ENCODE measurements at regions not wholly inside any gene's neighbourhood (a gene's known extent, or its start where the extent isn't known, plus 50 kb on each side); places are given as distances from the start of the nearest gene placed in this dataset.
"Not testable (repeated sequence)": the region's sequence is repeated elsewhere in the genome, so short reads cannot be mapped to it uniquely, and the experiment has no call there.

- DNase-seq: not testable (repeated sequence)
Measured at GRCh38 chr7:76971201-76971600, 61.0 kb downstream of the SPDYE17 start.

- DNase-seq: not testable (repeated sequence)
Measured at GRCh38 chr7:76969892-76970291, 62.3 kb downstream of the SPDYE17 start.

GRCh38 chr7:76965731-76966548, 66.2 kb downstream of the SPDYE17 start:
- DNase-seq: not testable (repeated sequence)

GRCh38 chr7:76964050-76964449, 68.1 kb downstream of the SPDYE17 start:
- DNase-seq: not testable (repeated sequence)

- DNase-seq: not testable (repeated sequence)
Measured at GRCh38 chr7:76963061-76963460, 69.1 kb downstream of the SPDYE17 start.

- not testable (repeated sequence) for DNase-seq
Measured at GRCh38 chr7:76960400-76960986, 71.7 kb downstream of the SPDYE17 start.

GRCh38 chr7:76959573-76960399, 72.4 kb downstream of the SPDYE17 start:
- not testable (repeated sequence) for DNase-seq

GRCh38 chr7:76956531-76956930, 75.6 kb downstream of the SPDYE17 start:
- DNase-seq: not testable (repeated sequence)

GRCh38 chr7:76955124-76955523, 77.0 kb downstream of the SPDYE17 start:
- DNase-seq: not testable (repeated sequence)

- DNase-seq: not testable (repeated sequence)
Measured at GRCh38 chr7:76944603-76945002, 87.6 kb downstream of the SPDYE17 start.

GRCh38 chr7:76941809-76942765, 90.1 kb downstream of the SPDYE17 start:
- DNase-seq: not testable (repeated sequence)

- not testable (repeated sequence) for DNase-seq
Measured at GRCh38 chr7:76937781-76938180, 94.4 kb downstream of the SPDYE17 start.

GRCh38 chr7:76937330-76937729, 94.8 kb downstream of the SPDYE17 start:
- DNase-seq: not testable (repeated sequence)

- not testable (repeated sequence) for DNase-seq
Measured at GRCh38 chr7:76936346-76936745, 95.8 kb downstream of the SPDYE17 start.

GRCh38 chr7:76934711-76935110, 97.5 kb downstream of the SPDYE17 start:
- not testable (repeated sequence) for DNase-seq

- not testable (repeated sequence) for DNase-seq
Measured at GRCh38 chr7:76932957-76933356, 99.2 kb downstream of the SPDYE17 start.

- not testable (repeated sequence) for DNase-seq
Measured at GRCh38 chr7:76931441-76931840, 100.7 kb downstream of the SPDYE17 start.

GRCh38 chr7:76930416-76930815, 101.7 kb downstream of the SPDYE17 start:
- DNase-seq: not testable (repeated sequence)

- not testable (repeated sequence) for DNase-seq
Measured at GRCh38 chr7:76928751-76929150, 103.4 kb downstream of the SPDYE17 start.

GRCh38 chr7:76927741-76928393, 104.3 kb downstream of the SPDYE17 start:
- not testable (repeated sequence) for DNase-seq

GRCh38 chr7:76926416-76926815, 105.7 kb downstream of the SPDYE17 start:
- DNase-seq: not testable (repeated sequence)
